ENCODE measurements at regions not wholly inside any gene's neighbourhood (a gene's known extent, or its start where the extent isn't known, plus 50 kb on each side); places are given as distances from the start of the nearest gene placed in this dataset.

- H3K36me3 Mint-ChIP-seq (ENCODE audit: insufficient read depth, unreplicated experiment) = peaks cover 6% of the 10 kb centered on the region
- peaks cover 17% of the 10 kb centered on the region for H3K4me1 Mint-ChIP-seq (ENCODE audit: insufficient read depth, unreplicated experiment)
- no peaks in the 10 kb centered on the region for H3K27me3 Mint-ChIP-seq (ENCODE audit: insufficient read depth, unreplicated experiment)
- no peak overlapping the region for H3K27ac Mint-ChIP-seq (ENCODE audit: low read depth, unreplicated experiment)
- no peak for DNase-seq (ENCODE audit: unreplicated experiment)
- no peaks in the 10 kb centered on the region for H3K9me3 Mint-ChIP-seq (ENCODE audit: unreplicated experiment)
- BruUV-seq (replicated peaks) = no TSS peak
- no peak overlapping the region for H3K4me3 Mint-ChIP-seq (ENCODE audit: unreplicated experiment)
- ChIA-PET POLR2A (no interaction called here), CTCF (no interaction called here)
- intact Hi-C loops (cut with micrococcal nuclease) = no loop called here
- no peak for TF ChIP-seq CTCF (IDR thresholded peaks at IDR 0.05; ENCODE audit: unreplicated experiment)
These were observed 286.9 kb upstream of the C2CD4B start for GRCh38 chr15:62452026-62452425.

DNA sequence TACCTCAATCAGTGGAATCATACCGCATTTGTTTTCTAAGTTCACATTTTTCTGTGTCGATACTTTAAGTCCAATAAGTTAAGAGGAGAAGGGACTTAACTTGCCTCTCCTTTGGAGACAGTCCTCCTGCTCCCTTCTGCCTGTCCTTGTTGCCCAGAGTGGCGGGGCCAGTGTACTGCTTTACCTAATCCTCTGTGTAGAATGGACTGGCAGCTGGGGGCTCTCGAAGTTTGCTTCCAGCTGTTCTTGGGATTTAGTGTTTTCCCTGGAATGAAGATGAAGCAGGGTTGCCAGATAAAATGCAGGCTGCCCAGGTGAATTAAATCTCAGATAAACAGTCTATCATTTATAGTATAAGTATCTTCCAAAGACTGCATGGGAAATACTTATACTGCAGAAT, 287.6 kb upstream of the C2CD4B start:
- Mint-ChIP-seq H3K27ac (ENCODE audit: low read depth, unreplicated experiment) (no peak overlapping the region), H3K4me1 (ENCODE audit: insufficient read depth, unreplicated experiment) (peaks cover 17% of the 10 kb centered on the region), H3K36me3 (ENCODE audit: insufficient read depth, unreplicated experiment) (peaks cover 6% of the 10 kb centered on the region), H3K27me3 (ENCODE audit: insufficient read depth, unreplicated experiment) (no peaks in the 10 kb centered on the region), H3K4me3 (ENCODE audit: unreplicated experiment) (no peak overlapping the region), H3K9me3 (ENCODE audit: unreplicated experiment) (no peaks in the 10 kb centered on the region)
- TF ChIP-seq CTCF (IDR thresholded peaks at IDR 0.05; ENCODE audit: unreplicated experiment) = no peak
- CTCF ChIA-PET = interaction anchor here (0.6 to 1.0 kb wide), 3 partner anchors 44 to 1844 kb away, joined by 3 to 6 read pairs (median 3); no protein-coding TSS in a partner anchor
- DNase-seq (ENCODE audit: unreplicated experiment) = no peak
- intact Hi-C loops (cut with micrococcal nuclease) = no loop called here
- no TSS peak for BruUV-seq (replicated peaks)
- POLR2A ChIA-PET = no interaction called here

GRCh38 chr15:62453375-62453774, 288.3 kb upstream of the C2CD4B start:
- no TSS peak for BruUV-seq (replicated peaks)
- peaks cover 17% of the 10 kb centered on the region for H3K4me1 Mint-ChIP-seq (ENCODE audit: insufficient read depth, unreplicated experiment)
- no peak overlapping the region for H3K4me3 Mint-ChIP-seq (ENCODE audit: unreplicated experiment)
- no peaks in the 10 kb centered on the region for H3K27me3 Mint-ChIP-seq (ENCODE audit: insufficient read depth, unreplicated experiment)
- CTCF ChIA-PET = interaction anchor here (0.6 to 1.0 kb wide), 3 partner anchors 44 to 1843 kb away, joined by 3 to 6 read pairs (median 3); no protein-coding TSS in a partner anchor
- H3K9me3 Mint-ChIP-seq (ENCODE audit: unreplicated experiment) = no peaks in the 10 kb centered on the region
- DNase-seq (ENCODE audit: unreplicated experiment) = no peak
- H3K27ac Mint-ChIP-seq (ENCODE audit: low read depth, unreplicated experiment) = no peak overlapping the region
- POLR2A ChIA-PET = no interaction called here
- intact Hi-C loops (cut with micrococcal nuclease) = no loop called here
- peaks cover 6% of the 10 kb centered on the region for H3K36me3 Mint-ChIP-seq (ENCODE audit: insufficient read depth, unreplicated experiment)
- TF ChIP-seq CTCF (IDR thresholded peaks at IDR 0.05; ENCODE audit: unreplicated experiment) = no peak

GRCh38 chr15:62453981-62454380, 288.9 kb upstream of the C2CD4B start:
- CTCF ChIA-PET = no interaction called here
- Mint-ChIP-seq H3K4me1 (ENCODE audit: insufficient read depth, unreplicated experiment) (peaks cover 17% of the 10 kb centered on the region), H3K27me3 (ENCODE audit: insufficient read depth, unreplicated experiment) (no peaks in the 10 kb centered on the region), H3K4me3 (ENCODE audit: unreplicated experiment) (no peak overlapping the region), H3K36me3 (ENCODE audit: insufficient read depth, unreplicated experiment) (peaks cover 6% of the 10 kb centered on the region), H3K9me3 (ENCODE audit: unreplicated experiment) (no peaks in the 10 kb centered on the region), H3K27ac (ENCODE audit: low read depth, unreplicated experiment) (no peak overlapping the region)
- peak; percentile 54 for DNase-seq (ENCODE audit: unreplicated experiment)
- POLR2A ChIA-PET = no interaction called here
- intact Hi-C loops (cut with micrococcal nuclease) = no loop called here
- BruUV-seq (replicated peaks) = no TSS peak
- no peak for TF ChIP-seq CTCF (IDR thresholded peaks at IDR 0.05; ENCODE audit: unreplicated experiment)
